ENCODE measurements at regions not wholly inside any gene's neighbourhood (a gene's known extent, or its start where the extent isn't known, plus 50 kb on each side); places are given as distances from the start of the nearest gene placed in this dataset.

- Histone ChIP-seq H3K27me3 (ENCODE audit: insufficient read depth, low read depth, severe bottlenecking) (no peaks in the 10 kb centered on the region), H3K9me3 (ENCODE audit: severe bottlenecking) (no peaks in the 10 kb centered on the region), H3K27ac (no peak overlapping the region), H3K36me3 (no peaks in the 10 kb centered on the region), H3K4me3 (ENCODE audit: low read depth, low read length) (no peak overlapping the region)
- DNase-seq: no peak
- TF ChIP-seq CTCF (IDR thresholded peaks at IDR 0.05; ENCODE audit: low read depth, low read length): no peak
Measured at GRCh38 chr13:48154671-48155070, 59.8 kb upstream of the MED4 start.

GRCh38 chr13:48153186-48153585, 58.3 kb upstream of the MED4 start:
- no peaks in the 10 kb centered on the region for H3K36me3 ChIP-seq
- H3K4me3 ChIP-seq (ENCODE audit: low read depth, low read length): no peak overlapping the region
- no peak for DNase-seq
- no peak for TF ChIP-seq CTCF (IDR thresholded peaks at IDR 0.05; ENCODE audit: low read depth, low read length)
- H3K27ac ChIP-seq: no peak overlapping the region
- no peaks in the 10 kb centered on the region for H3K27me3 ChIP-seq (ENCODE audit: insufficient read depth, low read depth, severe bottlenecking)
- no peaks in the 10 kb centered on the region for H3K9me3 ChIP-seq (ENCODE audit: severe bottlenecking)

- no peak for DNase-seq
- Histone ChIP-seq H3K9me3 (ENCODE audit: severe bottlenecking) (no peaks in the 10 kb centered on the region), H3K27ac (no peak overlapping the region), H3K4me3 (ENCODE audit: low read depth, low read length) (no peak overlapping the region), H3K27me3 (ENCODE audit: insufficient read depth, low read depth, severe bottlenecking) (no peaks in the 10 kb centered on the region), H3K36me3 (no peaks in the 10 kb centered on the region)
- no peak for TF ChIP-seq CTCF (IDR thresholded peaks at IDR 0.05; ENCODE audit: low read depth, low read length)
Measured at GRCh38 chr13:48151363-48152161, 56.7 kb upstream of the MED4 start.

GRCh38 chr13:48148454-48148853, 53.5 kb upstream of the MED4 start:
- no peaks in the 10 kb centered on the region for H3K27me3 ChIP-seq (ENCODE audit: insufficient read depth, low read depth, severe bottlenecking)
- no peak for DNase-seq
- H3K36me3 ChIP-seq: no peaks in the 10 kb centered on the region
- H3K27ac ChIP-seq: no peak overlapping the region
- TF ChIP-seq CTCF (IDR thresholded peaks at IDR 0.05; ENCODE audit: low read depth, low read length): no peak
- H3K9me3 ChIP-seq (ENCODE audit: severe bottlenecking): no peaks in the 10 kb centered on the region
- H3K4me3 ChIP-seq (ENCODE audit: low read depth, low read length): no peak overlapping the region

- TF ChIP-seq CTCF (IDR thresholded peaks at IDR 0.05; ENCODE audit: low read depth, low read length): no peak
- Histone ChIP-seq H3K4me3 (ENCODE audit: low read depth, low read length) (no peak overlapping the region), H3K36me3 (no peaks in the 10 kb centered on the region), H3K27me3 (ENCODE audit: insufficient read depth, low read depth, severe bottlenecking) (no peaks in the 10 kb centered on the region), H3K9me3 (ENCODE audit: severe bottlenecking) (no peaks in the 10 kb centered on the region), H3K27ac (no peak overlapping the region)
- DNase-seq: no peak
Measured at GRCh38 chr13:48146636-48147035, 51.7 kb upstream of the MED4 start.

GRCh38 chr13:48146122-48146521, 51.2 kb upstream of the MED4 start:
- Histone ChIP-seq H3K4me3 (ENCODE audit: low read depth, low read length) (no peak overlapping the region), H3K9me3 (ENCODE audit: severe bottlenecking) (no peaks in the 10 kb centered on the region), H3K36me3 (no peaks in the 10 kb centered on the region), H3K27ac (no peak overlapping the region), H3K27me3 (ENCODE audit: insufficient read depth, low read depth, severe bottlenecking) (no peaks in the 10 kb centered on the region)
- no peak for DNase-seq
- no peak for TF ChIP-seq CTCF (IDR thresholded peaks at IDR 0.05; ENCODE audit: low read depth, low read length)

Measured in WERI-Rb-1 (cell line).